GM23338 (cell line): ENCODE measurements at regions not wholly inside any gene's neighbourhood (a gene's known extent, or its start where the extent isn't known, plus 50 kb on each side); places are given as distances from the start of the nearest gene placed in this dataset.

ENCODE experiments used
- ATAC-seq: fragments of 200-7000 bp; cut with Tn5 transposase; 3 replicates; pipeline ENCODE4 v1.9.1; 2020
- DNase-seq: peaks from one replicate; pipeline ENCODE4 v3.0.0-alpha.2; 2015; ENCODE audit warnings: low spot score
- H2AFZ ChIP-seq: fragments of 200-600 bp; sonication (generic); 2 replicates; pipeline ENCODE4 v1.8.0; 2016; ENCODE audit warnings: antibody characterized with exemption, mild to moderate bottlenecking, moderate library complexity
- H3F3A ChIP-seq: fragments of 200-600 bp; sonication (generic); replicated peaks from 2 replicates; pipeline ENCODE4 v1.8.0; 2017; ENCODE audit warnings: antibody characterized with exemption, mixed run types, low read depth
- H3K27ac ChIP-seq: fragments of 200-600 bp; sonication (generic); 2 replicates; pipeline ENCODE4 v1.6.1; 2016; ENCODE audit warnings: low read depth
- H3K27me3 ChIP-seq: fragments of 200-600 bp; sonication (generic); 2 replicates; pipeline ENCODE4 v1.8.0; 2016; ENCODE audit warnings: mild to moderate bottlenecking, mixed run types, moderate library complexity; ENCODE audit not compliant: insufficient read depth
- H3K36me3 ChIP-seq: fragments of 200-600 bp; sonication (generic); 2 replicates; pipeline ENCODE4 v1.8.0; 2016; ENCODE audit warnings: mild to moderate bottlenecking; ENCODE audit not compliant: insufficient read depth
- H3K4me1 ChIP-seq: fragments of 200-600 bp; sonication (generic); 2 replicates; pipeline ENCODE4 v1.8.0; 2016; ENCODE audit warnings: mild to moderate bottlenecking, moderate library complexity; ENCODE audit not compliant: insufficient read depth
- H3K4me2 ChIP-seq: fragments of 200-600 bp; sonication (generic); 2 replicates; pipeline ENCODE4 v1.7.1; 2017; ENCODE audit warnings: mixed run types
- H3K4me3 ChIP-seq: fragments of 200-600 bp; sonication (generic); 2 replicates; pipeline ENCODE4 v1.6.1; 2016; ENCODE audit warnings: mixed run types
- H3K79me2 ChIP-seq: fragments of 200-600 bp; sonication (generic); replicated peaks from 2 replicates; pipeline ENCODE4 v1.8.0; 2017; ENCODE audit warnings: mild to moderate bottlenecking; ENCODE audit not compliant: insufficient read depth
- H3K9me2 ChIP-seq: fragments of 200-600 bp; sonication (generic); 2 replicates; pipeline ENCODE4 v1.8.0; 2017; ENCODE audit not compliant: insufficient read depth
- H4K20me1 ChIP-seq: fragments of 200-600 bp; sonication (generic); replicated peaks from 2 replicates; pipeline ENCODE4 v1.8.0; 2017; ENCODE audit warnings: mild to moderate bottlenecking; ENCODE audit not compliant: insufficient read depth
- H3K27ac Mint-ChIP-seq: 2 replicates; pipeline ENCODE4 v1.8.0; 2020; ENCODE audit warnings: inconsistent platforms, mild to moderate bottlenecking, moderate library complexity, mixed read lengths
- H3K27me3 Mint-ChIP-seq: 3 replicates; pipeline ENCODE4 v1.8.0; 2022; ENCODE audit warnings: low read depth, mild to moderate bottlenecking, moderate library complexity, mixed read lengths, inconsistent platforms; ENCODE audit not compliant: insufficient read depth, poor library complexity
- H3K36me3 Mint-ChIP-seq: 3 replicates; pipeline ENCODE4 v1.8.0; 2021; ENCODE audit warnings: low read depth, mild to moderate bottlenecking, inconsistent platforms, moderate library complexity, mixed read lengths
- H3K4me1 Mint-ChIP-seq: 3 replicates; pipeline ENCODE4 v1.8.0; 2020; ENCODE audit warnings: mild to moderate bottlenecking, inconsistent platforms, mixed read lengths
- H3K4me3 Mint-ChIP-seq: 3 replicates; pipeline ENCODE4 v1.8.0; 2021; ENCODE audit warnings: moderate library complexity, mild to moderate bottlenecking, inconsistent platforms, mixed read lengths
- H3K9me3 Mint-ChIP-seq: 3 replicates; pipeline ENCODE4 v1.8.0; 2020; ENCODE audit warnings: moderate library complexity, mild to moderate bottlenecking, inconsistent platforms, mixed read lengths
- CREB1 ChIP-seq: fragments of 250-450 bp; sonication (Bioruptor Pico); IDR thresholded peaks from 2 replicates; pipeline ENCODE4 v1.5.0; 2020; ENCODE audit warnings: low read depth, mild to moderate bottlenecking, moderate library complexity
- ETS1 ChIP-seq: IDR thresholded peaks from 2 replicates; pipeline ENCODE4 v1.6.1; 2016; ENCODE audit warnings: antibody characterized with exemption
- EZH2 ChIP-seq: fragments of 200-600 bp; sonication (generic); IDR thresholded peaks from one replicate; pipeline ENCODE4 v1.8.0; 2017; ENCODE audit warnings: antibody characterized with exemption, mild to moderate bottlenecking, low read depth; ENCODE audit not compliant: unreplicated experiment
- EZH2phosphoT487 ChIP-seq: fragments of 200-600 bp; sonication (generic); IDR thresholded peaks from one replicate; pipeline ENCODE4 v1.8.1; 2018; ENCODE audit warnings: antibody characterized with exemption; ENCODE audit not compliant: unreplicated experiment
- NANOG ChIP-seq: IDR thresholded peaks from 2 replicates; pipeline ENCODE4 v1.6.1; 2016; ENCODE audit warnings: antibody characterized with exemption, borderline replicate concordance
- POLR2AphosphoS5 ChIP-seq: IDR thresholded peaks from 2 replicates; pipeline ENCODE4 v1.6.1; 2016; ENCODE audit warnings: antibody characterized with exemption, low read depth
- ZNF114 ChIP-seq: fragments of 250-450 bp; sonication (Bioruptor Pico); IDR thresholded peaks from 2 replicates; pipeline ENCODE4 v1.5.0; 2020; ENCODE audit warnings: mild to moderate bottlenecking, moderate library complexity
- ZNF331 ChIP-seq: fragments of 250-450 bp; sonication (Bioruptor Pico); IDR thresholded peaks from 2 replicates; pipeline ENCODE4 v1.5.0; 2020; ENCODE audit warnings: low read depth, mild to moderate bottlenecking, moderate library complexity
- TF ChIP-seq, protein P1 (sequence below): fragments of 250-450 bp; sonication (Bioruptor Pico); IDR thresholded peaks from 2 replicates; pipeline ENCODE4 v1.5.0; 2020; ENCODE audit warnings: mild to moderate bottlenecking, moderate library complexity

DNA sequence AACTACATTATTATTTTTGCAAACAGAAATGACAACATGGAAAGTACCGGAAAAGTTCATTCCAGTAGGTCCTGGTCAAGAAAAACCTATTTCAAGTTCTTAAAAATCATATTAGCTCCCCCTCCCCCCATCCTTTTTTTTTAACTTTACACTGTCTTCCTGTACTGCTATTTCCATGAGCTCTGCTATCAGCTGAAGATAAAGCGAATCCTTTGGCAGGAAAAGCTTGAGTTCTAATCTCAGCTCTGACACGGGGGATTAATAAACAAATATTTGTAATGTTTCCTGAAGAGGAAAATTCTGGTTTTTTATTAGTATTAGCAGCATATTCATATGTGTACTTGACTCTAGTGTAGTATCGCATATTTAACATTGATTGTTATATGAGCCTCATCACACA lies 190.7 kb upstream of the ESRRG start:
- Histone ChIP-seq H3K79me2 (no peaks in the 10 kb centered on the region), H3K4me3 (no peak overlapping the region), H3K4me2 (no peak overlapping the region), H3F3A (no peaks in the 10 kb centered on the region), H3K36me3 (no peaks in the 10 kb centered on the region), H2AFZ (no peak overlapping the region), H3K27ac (no peak overlapping the region), H3K9me2 (no peaks in the 10 kb centered on the region), H4K20me1 (no peaks in the 10 kb centered on the region; the same call in 1 of the 2 replicates), H3K4me1 (peaks cover 4% of the 10 kb centered on the region; the same call in 1 of the 2 replicates), H3K27me3 (no peaks in the 10 kb centered on the region)
- no peak for ATAC-seq
- TF ChIP-seq POLR2AphosphoS5 (no peak), EZH2 (no peak), ETS1 (no peak)
- Mint-ChIP-seq H3K27ac (no peak overlapping the region), H3K9me3 (no peaks in the 10 kb centered on the region), H3K27me3 (peaks cover 4% of the 10 kb centered on the region), H3K4me1 (peaks cover 11% of the 10 kb centered on the region), H3K36me3 (no peaks in the 10 kb centered on the region), H3K4me3 (no peak overlapping the region)
- no peak for DNase-seq

DNA sequence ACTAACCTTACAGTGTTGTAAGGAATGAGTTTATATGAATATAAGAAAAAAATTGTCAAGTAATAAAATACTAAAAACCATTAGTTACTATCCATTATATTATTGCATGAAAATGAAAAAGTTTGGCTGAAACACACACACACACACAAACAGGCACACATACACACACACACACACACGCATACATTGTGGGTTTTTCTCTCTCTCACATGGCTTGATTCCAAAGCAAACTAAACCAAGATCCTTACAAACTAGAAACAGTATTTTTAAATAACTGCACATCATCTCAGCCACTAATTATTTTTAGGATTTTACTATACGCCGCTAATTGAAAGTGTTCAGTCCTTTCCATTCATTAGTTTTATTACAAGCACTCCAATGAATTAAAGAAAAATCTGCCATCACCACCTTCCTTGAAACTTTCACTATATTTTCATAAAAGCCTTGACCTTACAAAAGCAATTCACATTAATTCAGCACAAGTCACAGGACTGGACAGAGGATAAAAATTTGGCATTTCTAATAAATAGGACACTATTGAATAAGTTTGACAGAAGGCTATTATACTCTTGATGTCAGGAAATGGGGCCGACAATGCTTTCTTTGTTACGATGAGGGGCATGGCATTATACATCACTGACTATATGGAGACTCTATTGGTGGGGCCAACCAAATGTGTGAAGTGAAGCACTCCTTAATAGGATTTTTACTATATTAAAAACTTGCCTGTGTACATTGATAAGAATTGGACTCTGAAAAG lies 187.0 kb upstream of the ESRRG start:
- Mint-ChIP-seq H3K4me3 (no peak overlapping the region), H3K9me3 (no peaks in the 10 kb centered on the region), H3K36me3 (no peaks in the 10 kb centered on the region), H3K27me3 (no peaks in the 10 kb centered on the region), H3K4me1 (peaks cover 8% of the 10 kb centered on the region), H3K27ac (no peak overlapping the region)
- Histone ChIP-seq H3K9me2 (no peaks in the 10 kb centered on the region), H3K4me3 (no peak overlapping the region), H3K4me1 (peaks cover 3% of the 10 kb centered on the region; the same call in 1 of the 2 replicates), H3K36me3 (no peaks in the 10 kb centered on the region), H2AFZ (no peak overlapping the region), H3K27me3 (no peaks in the 10 kb centered on the region), H3K79me2 (no peaks in the 10 kb centered on the region), H3K27ac (no peak overlapping the region), H3F3A (no peaks in the 10 kb centered on the region), H4K20me1 (no peaks in the 10 kb centered on the region; the same call in 1 of the 2 replicates), H3K4me2 (0 out of 2 replicates have a peak overlapping the region, but pooled peaks have one; percentile 3)
- DNase-seq (no peak), ATAC-seq (no peak)
- TF ChIP-seq, protein P1, sequence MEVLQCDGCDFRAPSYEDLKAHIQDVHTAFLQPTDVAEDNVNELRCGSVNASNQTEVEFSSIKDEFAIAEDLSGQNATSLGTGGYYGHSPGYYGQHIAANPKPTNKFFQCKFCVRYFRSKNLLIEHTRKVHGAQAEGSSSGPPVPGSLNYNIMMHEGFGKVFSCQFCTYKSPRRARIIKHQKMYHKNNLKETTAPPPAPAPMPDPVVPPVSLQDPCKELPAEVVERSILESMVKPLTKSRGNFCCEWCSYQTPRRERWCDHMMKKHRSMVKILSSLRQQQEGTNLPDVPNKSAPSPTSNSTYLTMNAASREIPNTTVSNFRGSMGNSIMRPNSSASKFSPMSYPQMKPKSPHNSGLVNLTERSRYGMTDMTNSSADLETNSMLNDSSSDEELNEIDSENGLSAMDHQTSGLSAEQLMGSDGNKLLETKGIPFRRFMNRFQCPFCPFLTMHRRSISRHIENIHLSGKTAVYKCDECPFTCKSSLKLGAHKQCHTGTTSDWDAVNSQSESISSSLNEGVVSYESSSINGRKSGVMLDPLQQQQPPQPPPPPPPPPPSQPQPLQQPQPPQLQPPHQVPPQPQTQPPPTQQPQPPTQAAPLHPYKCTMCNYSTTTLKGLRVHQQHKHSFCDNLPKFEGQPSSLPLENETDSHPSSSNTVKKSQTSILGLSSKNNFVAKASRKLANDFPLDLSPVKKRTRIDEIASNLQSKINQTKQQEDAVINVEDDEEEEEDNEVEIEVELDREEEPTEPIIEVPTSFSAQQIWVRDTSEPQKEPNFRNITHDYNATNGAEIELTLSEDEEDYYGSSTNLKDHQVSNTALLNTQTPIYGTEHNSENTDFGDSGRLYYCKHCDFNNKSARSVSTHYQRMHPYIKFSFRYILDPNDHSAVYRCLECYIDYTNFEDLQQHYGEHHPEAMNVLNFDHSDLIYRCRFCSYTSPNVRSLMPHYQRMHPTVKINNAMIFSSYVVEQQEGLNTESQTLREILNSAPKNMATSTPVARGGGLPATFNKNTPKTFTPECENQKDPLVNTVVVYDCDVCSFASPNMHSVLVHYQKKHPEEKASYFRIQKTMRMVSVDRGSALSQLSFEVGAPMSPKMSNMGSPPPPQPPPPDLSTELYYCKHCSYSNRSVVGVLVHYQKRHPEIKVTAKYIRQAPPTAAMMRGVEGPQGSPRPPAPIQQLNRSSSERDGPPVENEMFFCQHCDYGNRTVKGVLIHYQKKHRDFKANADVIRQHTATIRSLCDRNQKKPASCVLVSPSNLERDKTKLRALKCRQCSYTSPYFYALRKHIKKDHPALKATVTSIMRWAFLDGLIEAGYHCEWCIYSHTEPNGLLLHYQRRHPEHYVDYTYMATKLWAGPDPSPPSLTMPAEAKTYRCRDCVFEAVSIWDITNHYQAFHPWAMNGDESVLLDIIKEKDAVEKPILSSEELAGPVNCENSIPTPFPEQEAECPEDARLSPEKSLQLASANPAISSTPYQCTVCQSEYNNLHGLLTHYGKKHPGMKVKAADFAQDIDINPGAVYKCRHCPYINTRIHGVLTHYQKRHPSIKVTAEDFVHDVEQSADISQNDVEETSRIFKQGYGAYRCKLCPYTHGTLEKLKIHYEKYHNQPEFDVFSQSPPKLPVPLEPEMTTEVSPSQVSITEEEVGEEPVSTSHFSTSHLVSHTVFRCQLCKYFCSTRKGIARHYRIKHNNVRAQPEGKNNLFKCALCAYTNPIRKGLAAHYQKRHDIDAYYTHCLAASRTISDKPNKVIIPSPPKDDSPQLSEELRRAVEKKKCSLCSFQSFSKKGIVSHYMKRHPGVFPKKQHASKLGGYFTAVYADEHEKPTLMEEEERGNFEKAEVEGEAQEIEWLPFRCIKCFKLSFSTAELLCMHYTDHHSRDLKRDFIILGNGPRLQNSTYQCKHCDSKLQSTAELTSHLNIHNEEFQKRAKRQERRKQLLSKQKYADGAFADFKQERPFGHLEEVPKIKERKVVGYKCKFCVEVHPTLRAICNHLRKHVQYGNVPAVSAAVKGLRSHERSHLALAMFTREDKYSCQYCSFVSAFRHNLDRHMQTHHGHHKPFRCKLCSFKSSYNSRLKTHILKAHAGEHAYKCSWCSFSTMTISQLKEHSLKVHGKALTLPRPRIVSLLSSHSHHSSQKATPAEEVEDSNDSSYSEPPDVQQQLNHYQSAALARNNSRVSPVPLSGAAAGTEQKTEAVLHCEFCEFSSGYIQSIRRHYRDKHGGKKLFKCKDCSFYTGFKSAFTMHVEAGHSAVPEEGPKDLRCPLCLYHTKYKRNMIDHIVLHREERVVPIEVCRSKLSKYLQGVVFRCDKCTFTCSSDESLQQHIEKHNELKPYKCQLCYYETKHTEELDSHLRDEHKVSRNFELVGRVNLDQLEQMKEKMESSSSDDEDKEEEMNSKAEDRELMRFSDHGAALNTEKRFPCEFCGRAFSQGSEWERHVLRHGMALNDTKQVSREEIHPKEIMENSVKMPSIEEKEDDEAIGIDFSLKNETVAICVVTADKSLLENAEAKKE (CRISPR knock-in tag): no peak
- TF ChIP-seq EZH2 (no peak), CREB1 (no peak), NANOG (no peak), ZNF114 (CRISPR knock-in tag) (no peak), ZNF331 (CRISPR knock-in tag) (no peak), EZH2phosphoT487 (no peak), POLR2AphosphoS5 (no peak), ETS1 (no peak)
